GM19467 (cell line): ENCODE measurements at regions not wholly inside any gene's neighbourhood (a gene's known extent, or its start where the extent isn't known, plus 50 kb on each side); places are given as distances from the start of the nearest gene placed in this dataset.

ENCODE experiments used
- ATAC-seq: cut with Tn5 transposase; IDR thresholded peaks from one replicate; pipeline ENCODE4 v1.9.1; 2021; ENCODE audit warnings: mild to moderate bottlenecking, moderate library complexity; ENCODE audit not compliant: unreplicated experiment

- no peak for ATAC-seq
Observed at GRCh38 chr2:12105180-12105579, 358.7 kb downstream of the LPIN1 start.

- no peak for ATAC-seq
Observed at GRCh38 chr2:12106440-12107080, 360.1 kb downstream of the LPIN1 start.

- ATAC-seq = no peak
Observed at GRCh38 chr2:12107321-12107720, 360.9 kb downstream of the LPIN1 start.

- no peak for ATAC-seq
Observed at GRCh38 chr2:12107939-12108338, 361.5 kb downstream of the LPIN1 start.

- ATAC-seq = no peak
Observed at GRCh38 chr2:12109363-12110017, 363.1 kb downstream of the LPIN1 start.

GRCh38 chr2:12110074-12110473 is 363.6 kb downstream of the LPIN1 start:
- ATAC-seq = no peak

GRCh38 chr2:12110481-12110880 is 364.0 kb downstream of the LPIN1 start:
- ATAC-seq = no peak

GRCh38 chr2:12113412-12113811 is 367.0 kb downstream of the LPIN1 start:
- ATAC-seq = no peak

GRCh38 chr2:12114816-12115215 is 368.4 kb downstream of the LPIN1 start:
- no peak for ATAC-seq

- ATAC-seq = peak; percentile 68
Observed at GRCh38 chr2:12116228-12116750, 369.9 kb downstream of the LPIN1 start.

- no peak for ATAC-seq
Observed at GRCh38 chr2:12119841-12120240, 373.4 kb downstream of the LPIN1 start.

- no peak for ATAC-seq
Observed at GRCh38 chr2:12120281-12121150, 374.1 kb downstream of the LPIN1 start.

- ATAC-seq = no peak
Observed at GRCh38 chr2:12124790-12125189, 378.4 kb downstream of the LPIN1 start.

- no peak for ATAC-seq
Observed at GRCh38 chr2:12126318-12126717, 379.9 kb downstream of the LPIN1 start.

GRCh38 chr2:12127638-12128037 is 381.2 kb downstream of the LPIN1 start:
- ATAC-seq = no peak

GRCh38 chr2:12131975-12132374 is 385.5 kb downstream of the LPIN1 start:
- ATAC-seq = no peak

- ATAC-seq = no peak
Observed at GRCh38 chr2:12141618-12142258, 395.3 kb downstream of the LPIN1 start.

GRCh38 chr2:12151716-12152115 is 405.3 kb downstream of the LPIN1 start:
- no peak for ATAC-seq

GRCh38 chr2:12152888-12153287 is 406.5 kb downstream of the LPIN1 start:
- no peak for ATAC-seq

GRCh38 chr2:12155303-12156051 is 409.0 kb downstream of the LPIN1 start:
- no peak for ATAC-seq
